ENCODE measurements at regions not wholly inside any gene's neighbourhood (a gene's known extent, or its start where the extent isn't known, plus 50 kb on each side); places are given as distances from the start of the nearest gene placed in this dataset.

DNA sequence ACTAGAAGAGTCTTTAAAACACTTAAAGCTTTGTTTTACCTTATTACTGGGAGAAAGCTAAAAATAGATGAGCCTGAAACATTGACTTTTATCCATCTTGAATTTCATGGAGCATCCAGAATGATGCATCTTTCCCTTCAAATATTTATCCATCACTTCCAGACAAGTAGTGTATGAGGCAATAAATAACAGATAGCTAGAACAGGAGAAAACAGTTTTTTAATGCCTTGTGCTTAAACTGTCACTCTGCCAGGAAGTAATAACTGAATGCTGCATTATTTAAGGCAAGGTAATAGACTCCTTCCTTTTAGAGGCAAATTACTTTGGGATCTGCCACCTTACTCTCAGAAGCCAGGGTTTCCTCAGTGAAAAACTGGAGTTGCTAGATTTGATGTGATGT lies 225.8 kb upstream of the NAALADL2 start:
- TF ChIP-seq, protein P1, sequence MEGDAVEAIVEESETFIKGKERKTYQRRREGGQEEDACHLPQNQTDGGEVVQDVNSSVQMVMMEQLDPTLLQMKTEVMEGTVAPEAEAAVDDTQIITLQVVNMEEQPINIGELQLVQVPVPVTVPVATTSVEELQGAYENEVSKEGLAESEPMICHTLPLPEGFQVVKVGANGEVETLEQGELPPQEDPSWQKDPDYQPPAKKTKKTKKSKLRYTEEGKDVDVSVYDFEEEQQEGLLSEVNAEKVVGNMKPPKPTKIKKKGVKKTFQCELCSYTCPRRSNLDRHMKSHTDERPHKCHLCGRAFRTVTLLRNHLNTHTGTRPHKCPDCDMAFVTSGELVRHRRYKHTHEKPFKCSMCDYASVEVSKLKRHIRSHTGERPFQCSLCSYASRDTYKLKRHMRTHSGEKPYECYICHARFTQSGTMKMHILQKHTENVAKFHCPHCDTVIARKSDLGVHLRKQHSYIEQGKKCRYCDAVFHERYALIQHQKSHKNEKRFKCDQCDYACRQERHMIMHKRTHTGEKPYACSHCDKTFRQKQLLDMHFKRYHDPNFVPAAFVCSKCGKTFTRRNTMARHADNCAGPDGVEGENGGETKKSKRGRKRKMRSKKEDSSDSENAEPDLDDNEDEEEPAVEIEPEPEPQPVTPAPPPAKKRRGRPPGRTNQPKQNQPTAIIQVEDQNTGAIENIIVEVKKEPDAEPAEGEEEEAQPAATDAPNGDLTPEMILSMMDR (IDR thresholded peaks at IDR 0.05; ENCODE audit: insufficient read depth, low read length, poor library complexity, severe bottlenecking), result no peak
- no peak for TF ChIP-seq EZH2phosphoT487 (conservative IDR thresholded peaks at IDR 0.05; ENCODE audit: low read length)
